IMR-90 (cell line): ENCODE measurements at regions not wholly inside any gene's neighbourhood (a gene's known extent, or its start where the extent isn't known, plus 50 kb on each side); places are given as distances from the start of the nearest gene placed in this dataset.

Source experiments
- ATAC-seq: fragments of 200-7000 bp; cut with Tn5 transposase; 2 replicates; pipeline ENCODE4 v1.9.1; 2020; ENCODE audit warnings: low read depth, mild to moderate bottlenecking, moderate library complexity
- BruUV-seq: library from RNA; stranded (reverse); fragments of 400-500 nt; replicated peaks from 2 replicates; lab custom pipeline; 2021; lab: Mats Ljungman, UMichigan
- CTCF ChIA-PET: fragments of 300-600 bp; formaldehyde crosslinking; extraction: SDS; loops from one replicate; lab custom pipeline; 2021; ENCODE audit warnings: antibody characterized with exemption; lab: Yijun Ruan, JAX
- POLR2A ChIA-PET: fragments of 300-600 bp; sonication (Branson Sonifier 250); formaldehyde crosslinking; loops from one replicate; lab custom pipeline; 2022; ENCODE audit warnings: antibody characterized with exemption; ENCODE audit not compliant: unreplicated experiment; lab: Charles Lee
- DNase-seq: peaks from one replicate; pipeline ENCODE4 v3.0.0; 2013
- H2AFZ ChIP-seq: replicated peaks from 2 replicates; pipeline ENCODE3; 2013; ENCODE audit warnings: low read length, mild to moderate bottlenecking; ENCODE audit not compliant: poor library complexity
- H2AK5ac ChIP-seq: 2 replicates; pipeline ENCODE4 v1.6.1; 2013; ENCODE audit warnings: low read depth, low read length, inconsistent platforms
- H2AK9ac ChIP-seq: replicated peaks from 2 replicates; pipeline ENCODE3; 2013; ENCODE audit warnings: mild to moderate bottlenecking, low read depth, low read length, moderate library complexity; ENCODE audit not compliant: poor library complexity
- H2BK120ac ChIP-seq: 2 replicates; pipeline ENCODE4 v1.6.1; 2013; ENCODE audit warnings: low read depth, low read length, inconsistent platforms
- H2BK15ac ChIP-seq: 3 replicates; pipeline ENCODE4 v1.6.1; 2013; ENCODE audit warnings: low read depth, low read length, inconsistent platforms
- H2BK20ac ChIP-seq: 2 replicates; pipeline ENCODE4 v1.6.1; 2013; ENCODE audit warnings: low read depth, mild to moderate bottlenecking, inconsistent platforms, low read length, moderate library complexity
- H2BK5ac ChIP-seq: 2 replicates; pipeline ENCODE4 v1.6.1; 2013; ENCODE audit warnings: mild to moderate bottlenecking, low read depth, low read length, inconsistent platforms; ENCODE audit not compliant: poor library complexity, severe bottlenecking
- H3K14ac ChIP-seq: replicated peaks from 2 replicates; pipeline ENCODE4 v1.6.1; 2013; ENCODE audit warnings: low read depth, low read length, inconsistent platforms
- H3K18ac ChIP-seq: 2 replicates; pipeline ENCODE4 v1.6.1; 2013; ENCODE audit warnings: low read depth, low read length, control low read depth
- H3K23ac ChIP-seq: 2 replicates; pipeline ENCODE4 v1.6.1; 2013; ENCODE audit warnings: low read depth, low read length, inconsistent platforms
- H3K27ac ChIP-seq: 2 replicates; pipeline ENCODE4 v1.5.1; 2013; ENCODE audit warnings: mild to moderate bottlenecking, control low read depth, low read length; ENCODE audit not compliant: insufficient read depth
- H3K27me3 ChIP-seq: 2 replicates; pipeline ENCODE4 v1.6.1; 2013; ENCODE audit warnings: low read length; ENCODE audit not compliant: control insufficient read depth, insufficient read depth
- H3K36me3 ChIP-seq: 2 replicates; pipeline ENCODE4 v1.6.1; 2013; ENCODE audit warnings: low read length, mixed read lengths; ENCODE audit not compliant: control insufficient read depth, insufficient read depth
- H3K4ac ChIP-seq: 2 replicates; pipeline ENCODE4 v1.6.1; 2013; ENCODE audit warnings: low read depth, low read length, inconsistent platforms
- H3K4me1 ChIP-seq: 2 replicates; pipeline ENCODE4 v1.6.1; 2013; ENCODE audit warnings: low read length, mixed read lengths; ENCODE audit not compliant: control insufficient read depth, insufficient read depth
- H3K4me2 ChIP-seq: 2 replicates; pipeline ENCODE4 v1.6.1; 2013; ENCODE audit warnings: low read depth, mild to moderate bottlenecking, control low read depth, low read length, moderate library complexity
- H3K4me3 ChIP-seq: 2 replicates; pipeline ENCODE4 v1.5.1; 2013; ENCODE audit warnings: low read depth, mild to moderate bottlenecking, control low read depth, low read length, moderate library complexity; ENCODE audit not compliant: insufficient read depth
- H3K56ac ChIP-seq: 2 replicates; pipeline ENCODE4 v1.6.1; 2013; ENCODE audit warnings: low read length, inconsistent platforms; ENCODE audit not compliant: insufficient read depth; ENCODE audit errors: extremely low read depth
- H3K79me1 ChIP-seq, 2 experiments: 2 replicates each; pipeline ENCODE4 v1.6.1; 2013; ENCODE audit warnings: low read length in 2 of 2, inconsistent platforms in 1 of 2, low read depth in 1 of 2
- H3K9ac ChIP-seq: 2 replicates; pipeline ENCODE4 v1.6.1; 2013; ENCODE audit warnings: low read depth, low read length, control low read depth
- H3K9me1 ChIP-seq: 2 replicates; pipeline ENCODE4 v1.6.1; 2013; ENCODE audit warnings: low read length, inconsistent platforms; ENCODE audit not compliant: insufficient read depth
- H3K9me3 ChIP-seq: 2 replicates; pipeline ENCODE4 v1.6.1; 2013; ENCODE audit warnings: low read length; ENCODE audit not compliant: control insufficient read depth, insufficient read depth
- H4K20me1 ChIP-seq: 2 replicates; pipeline ENCODE4 v1.6.1; 2013; ENCODE audit warnings: low read length, inconsistent platforms; ENCODE audit not compliant: insufficient read depth
- H4K5ac ChIP-seq: 2 replicates; pipeline ENCODE4 v1.6.1; 2013; ENCODE audit warnings: mild to moderate bottlenecking, low read depth, low read length, control low read depth
- H4K8ac ChIP-seq, 2 experiments: 2 replicates each; pipeline ENCODE4 v1.6.1; 2013; ENCODE audit warnings: low read depth in 2 of 2, low read length in 2 of 2, control low read depth in 1 of 2, inconsistent platforms in 1 of 2
- H4K91ac ChIP-seq: 2 replicates; pipeline ENCODE4 v1.6.1; 2013; ENCODE audit warnings: low read depth, low read length, inconsistent platforms; ENCODE audit not compliant: insufficient read depth
- BHLHE40 ChIP-seq: fragments of 150-350 bp; IDR thresholded peaks from 2 replicates; pipeline ENCODE4 v1.6.1; 2016; ENCODE audit warnings: mild to moderate bottlenecking, low read depth, low read length
- CEBPB ChIP-seq: IDR thresholded peaks from 2 replicates; pipeline ENCODE4 v1.6.1; 2012; ENCODE audit warnings: low read depth, low read length, improper control_type of control experiment
- CHD1 ChIP-seq: IDR thresholded peaks from 2 replicates; pipeline ENCODE4 v1.6.1; 2012; ENCODE audit warnings: low read depth, low read length, improper control_type of control experiment
- FOS ChIP-seq: fragments of 150-350 bp; IDR thresholded peaks from 2 replicates; pipeline ENCODE4 v1.6.1; 2016; ENCODE audit warnings: low read depth, low read length
- MAZ ChIP-seq: IDR thresholded peaks from 2 replicates; pipeline ENCODE4 v1.6.1; 2012; ENCODE audit warnings: low read depth, mild to moderate bottlenecking, low read length, improper control_type of control experiment, moderate library complexity, borderline replicate concordance
- MXI1 ChIP-seq: IDR thresholded peaks from 2 replicates; pipeline ENCODE4 v1.6.1; 2012; ENCODE audit warnings: low read depth, mild to moderate bottlenecking, low read length, moderate library complexity, borderline replicate concordance
- NFE2L2 ChIP-seq: fragments of 150-350 bp; IDR thresholded peaks from 2 replicates; pipeline ENCODE4 v1.6.1; 2016; ENCODE audit warnings: low read depth, mild to moderate bottlenecking, low read length
- POLR2A ChIP-seq: IDR thresholded peaks from 2 replicates; pipeline ENCODE4 v1.6.1; 2012; ENCODE audit warnings: mild to moderate bottlenecking, low read depth, low read length
- RAD21 ChIP-seq: IDR thresholded peaks from 2 replicates; pipeline ENCODE4 v1.6.1; 2012; ENCODE audit warnings: low read length, improper control_type of control experiment
- RCOR1 ChIP-seq: IDR thresholded peaks from 2 replicates; pipeline ENCODE4 v1.6.1; 2012; ENCODE audit warnings: mild to moderate bottlenecking, low read length, improper control_type of control experiment; ENCODE audit not compliant: insufficient replicate concordance
- RFX5 ChIP-seq: IDR thresholded peaks from 2 replicates; pipeline ENCODE4 v1.8.0; 2012; ENCODE audit warnings: low read depth, mild to moderate bottlenecking, low read length, moderate library complexity
- WGBS, 2 experiments: methylation state at CpG; one replicate each; pipeline versions ENCODE4 v1.1.5 to v1.1.7; 2013; ENCODE audit warnings: missing lambda C conversion rate in 2 of 2; ENCODE audit not compliant: insufficient read length in 1 of 2; ENCODE audit errors: extremely low coverage in 2 of 2; 5-methylcytosine and 5-hydroxymethylcytosine counted together
- dilution Hi-C: fragments of 300-500 bp; cut with HindIII; formaldehyde crosslinking; loops from one replicate; pipeline ENCODE4 v1.14.3; 2018; ENCODE audit warnings: low sequenced_read_pairs; ENCODE audit not compliant: unreplicated experiment
- in situ Hi-C: fragments of 300-500 bp; cut with MboI; formaldehyde crosslinking; loops from 3 replicates; pipeline ENCODE4 v1.14.3; 2019; ENCODE audit warnings: low sequenced_read_pairs, inconsistent platforms, mixed read lengths
- intact Hi-C: fragments of 100-400 bp; cut with micrococcal nuclease; formaldehyde crosslinking; loops from 2 replicates; pipeline ENCODE4 v1.10.0; 2022
- TF ChIP-seq, protein P1 (sequence below): fragments of 150-350 bp; IDR thresholded peaks from 2 replicates; pipeline ENCODE4 v1.6.1; 2016; ENCODE audit warnings: low read depth, mild to moderate bottlenecking, low read length, moderate library complexity, borderline replicate concordance
- TF ChIP-seq, protein P2 (sequence below): conservative IDR thresholded peaks from 2 replicates; pipeline ENCODE4 v1.5.1; 2012; ENCODE audit warnings: mild to moderate bottlenecking, low read depth, low read length, improper control_type of control experiment
- TF ChIP-seq, protein P3 (sequence below): fragments of 150-350 bp; IDR thresholded peaks from 2 replicates; pipeline ENCODE4 v1.6.1; 2017; ENCODE audit warnings: mild to moderate bottlenecking, antibody characterized with exemption, low read length, low read depth

DNA sequence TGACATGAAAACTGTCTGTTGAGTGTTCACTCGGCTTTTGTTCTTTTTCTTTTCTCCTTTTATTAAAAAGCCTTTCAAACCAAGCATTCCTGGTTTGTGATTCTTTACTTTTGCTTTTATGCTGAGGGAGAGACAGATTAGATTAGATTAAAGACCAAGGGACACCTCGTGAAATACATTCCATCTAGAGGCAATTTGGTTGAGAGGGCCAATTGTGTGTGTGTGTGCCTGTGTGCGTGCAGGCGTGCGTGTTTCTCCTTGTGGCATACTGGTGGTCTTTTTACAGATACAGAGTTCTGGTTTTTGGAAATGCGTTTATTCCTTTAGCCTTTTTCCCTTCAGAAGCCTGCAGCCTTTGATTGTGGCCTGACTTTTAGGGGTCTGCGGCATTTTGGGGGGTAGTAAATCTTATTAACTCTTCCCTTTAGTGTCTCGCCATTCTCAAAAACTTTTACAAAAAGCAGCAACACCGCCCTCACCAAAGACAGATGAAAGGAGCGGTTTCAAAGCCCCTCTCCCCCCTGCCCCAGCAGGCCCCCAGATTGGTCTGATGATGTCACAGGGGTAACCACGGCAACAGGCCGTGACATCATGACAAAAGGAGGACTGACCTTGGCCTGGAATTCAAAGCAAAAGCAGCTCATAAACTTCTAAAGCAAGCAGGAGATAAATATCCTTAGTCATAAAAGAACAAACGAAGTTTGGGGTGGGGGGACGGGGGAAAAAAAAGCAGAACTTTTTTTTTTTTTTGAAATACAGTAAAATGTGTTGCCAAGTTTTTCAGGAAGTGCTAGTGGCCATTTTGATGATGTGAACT lies 84.1 kb upstream of the TBX3 start:
- no TSS peak for BruUV-seq
- Histone ChIP-seq H3K14ac (peak overlapping the region; percentile 7; the same call in 1 of the 2 replicates), H2BK15ac (peak overlapping the region; percentile 27; the same call in 2 of the 3 replicates), H2AK9ac (peak overlapping the region; percentile 45), H3K9me1 (peaks cover 3% of the 10 kb centered on the region), H4K5ac (peak overlapping the region; percentile 72), H3K27me3 (no peaks in the 10 kb centered on the region), H4K20me1 (no peaks in the 10 kb centered on the region), H2BK20ac (peak overlapping the region; percentile 85), H2BK120ac (peak overlapping the region; percentile 64), H2AK5ac (peak overlapping the region; percentile 62; the same call in 1 of the 2 replicates), H3K56ac (peak overlapping the region; percentile 24; the same call in 1 of the 2 replicates), H4K8ac (peak overlapping the region; percentile 63 to 83; a peak in 3 of 4 replicates), H3K27ac (no peak overlapping the region), H3K18ac (peak overlapping the region; percentile 60; the same call in 1 of the 2 replicates), H3K4me1 (peaks cover 4% of the 10 kb centered on the region), H4K91ac (peak overlapping the region; percentile 62), H3K23ac (peak overlapping the region; percentile 84), H3K4ac (peak overlapping the region; percentile 67), H3K4me3 (no peak overlapping the region), H3K79me1 (no peaks in the 10 kb centered on the region; a peak in 1 of 4 replicates), H2BK5ac (peak overlapping the region; percentile 50), H3K9me3 (peaks cover 2% of the 10 kb centered on the region; the same call in 1 of the 2 replicates), H3K4me2 (peak overlapping the region; percentile 37; the same call in 1 of the 2 replicates), H2AFZ (peak overlapping the region; percentile 86), H3K9ac (peak overlapping the region; percentile 49; the same call in 1 of the 2 replicates), H3K36me3 (no peaks in the 10 kb centered on the region)
- DNase-seq, result peak; percentile 41
- ATAC-seq, result no peak
- WGBS, 2 experiments, result 60% methylated on average over 1 of the region's 14 CpGs; no CpG with 5 or more reads in 1 of the 2 experiments
- CTCF ChIA-PET, result no interaction called here
- POLR2A ChIA-PET, result no interaction called here
- dilution Hi-C loops (no loop called here), in situ Hi-C loops (no loop called here), intact Hi-C loops (loop anchor here (10.0 kb wide), 1 partner anchor 137 kb away; no protein-coding TSS in a partner anchor)
- TF ChIP-seq POLR2A (no peak), RFX5 (no peak), FOS (no peak), MAZ (no peak), CHD1 (no peak), CEBPB (no peak), NFE2L2 (no peak), MXI1 (no peak), BHLHE40 (no peak), RAD21 (no peak), RCOR1 (no peak)
- TF ChIP-seq, protein P1, sequence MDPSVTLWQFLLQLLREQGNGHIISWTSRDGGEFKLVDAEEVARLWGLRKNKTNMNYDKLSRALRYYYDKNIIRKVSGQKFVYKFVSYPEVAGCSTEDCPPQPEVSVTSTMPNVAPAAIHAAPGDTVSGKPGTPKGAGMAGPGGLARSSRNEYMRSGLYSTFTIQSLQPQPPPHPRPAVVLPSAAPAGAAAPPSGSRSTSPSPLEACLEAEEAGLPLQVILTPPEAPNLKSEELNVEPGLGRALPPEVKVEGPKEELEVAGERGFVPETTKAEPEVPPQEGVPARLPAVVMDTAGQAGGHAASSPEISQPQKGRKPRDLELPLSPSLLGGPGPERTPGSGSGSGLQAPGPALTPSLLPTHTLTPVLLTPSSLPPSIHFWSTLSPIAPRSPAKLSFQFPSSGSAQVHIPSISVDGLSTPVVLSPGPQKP, result no peak
- TF ChIP-seq, protein P2, sequence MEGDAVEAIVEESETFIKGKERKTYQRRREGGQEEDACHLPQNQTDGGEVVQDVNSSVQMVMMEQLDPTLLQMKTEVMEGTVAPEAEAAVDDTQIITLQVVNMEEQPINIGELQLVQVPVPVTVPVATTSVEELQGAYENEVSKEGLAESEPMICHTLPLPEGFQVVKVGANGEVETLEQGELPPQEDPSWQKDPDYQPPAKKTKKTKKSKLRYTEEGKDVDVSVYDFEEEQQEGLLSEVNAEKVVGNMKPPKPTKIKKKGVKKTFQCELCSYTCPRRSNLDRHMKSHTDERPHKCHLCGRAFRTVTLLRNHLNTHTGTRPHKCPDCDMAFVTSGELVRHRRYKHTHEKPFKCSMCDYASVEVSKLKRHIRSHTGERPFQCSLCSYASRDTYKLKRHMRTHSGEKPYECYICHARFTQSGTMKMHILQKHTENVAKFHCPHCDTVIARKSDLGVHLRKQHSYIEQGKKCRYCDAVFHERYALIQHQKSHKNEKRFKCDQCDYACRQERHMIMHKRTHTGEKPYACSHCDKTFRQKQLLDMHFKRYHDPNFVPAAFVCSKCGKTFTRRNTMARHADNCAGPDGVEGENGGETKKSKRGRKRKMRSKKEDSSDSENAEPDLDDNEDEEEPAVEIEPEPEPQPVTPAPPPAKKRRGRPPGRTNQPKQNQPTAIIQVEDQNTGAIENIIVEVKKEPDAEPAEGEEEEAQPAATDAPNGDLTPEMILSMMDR, result no peak
- TF ChIP-seq, protein P3, sequence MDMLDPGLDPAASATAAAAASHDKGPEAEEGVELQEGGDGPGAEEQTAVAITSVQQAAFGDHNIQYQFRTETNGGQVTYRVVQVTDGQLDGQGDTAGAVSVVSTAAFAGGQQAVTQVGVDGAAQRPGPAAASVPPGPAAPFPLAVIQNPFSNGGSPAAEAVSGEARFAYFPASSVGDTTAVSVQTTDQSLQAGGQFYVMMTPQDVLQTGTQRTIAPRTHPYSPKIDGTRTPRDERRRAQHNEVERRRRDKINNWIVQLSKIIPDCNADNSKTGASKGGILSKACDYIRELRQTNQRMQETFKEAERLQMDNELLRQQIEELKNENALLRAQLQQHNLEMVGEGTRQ, result no peak
